Left ventricle myocardium inferior (tissue), 1 donor: ENCODE measurements at regions not wholly inside any gene's neighbourhood (a gene's known extent, or its start where the extent isn't known, plus 50 kb on each side); places are given as distances from the start of the nearest gene placed in this dataset.

Experiments used
- DNase-seq: peaks from one replicate; pipeline ENCODE4 v3.0.0-alpha.2; 2020
- H3K27ac ChIP-seq: fragments of 200-600 bp; replicated peaks from 2 replicates; pipeline ENCODE4 v1.8.0; 2021
- H3K27me3 ChIP-seq: fragments of 200-600 bp; 2 replicates; pipeline ENCODE4 v1.8.0; 2021; ENCODE audit warnings: low read depth
- H3K36me3 ChIP-seq: fragments of 200-600 bp; 2 replicates; pipeline ENCODE4 v1.8.0; 2021
- H3K4me1 ChIP-seq: fragments of 200-600 bp; 2 replicates; pipeline ENCODE4 v1.8.0; 2021
- H3K4me3 ChIP-seq: fragments of 200-600 bp; 2 replicates; pipeline ENCODE4 v1.8.0; 2021; ENCODE audit warnings: mild to moderate bottlenecking, moderate library complexity
- H3K9me3 ChIP-seq: fragments of 200-600 bp; replicated peaks from 2 replicates; pipeline ENCODE4 v1.8.0; 2021
- intact Hi-C: fragments of 100-400 bp; cut with micrococcal nuclease; formaldehyde crosslinking; loops from one replicate; pipeline ENCODE4 v1.11.0; 2022
- TF ChIP-seq, protein P1 (sequence below): fragments of 200-600 bp; IDR thresholded peaks from 2 replicates; pipeline ENCODE4 v1.8.0; 2021; ENCODE audit warnings: antibody characterized with exemption, mild to moderate bottlenecking, borderline replicate concordance
- donor health status: DM: no; HTN: yes; CAD: no; lungs with severe emphysema.

DNA sequence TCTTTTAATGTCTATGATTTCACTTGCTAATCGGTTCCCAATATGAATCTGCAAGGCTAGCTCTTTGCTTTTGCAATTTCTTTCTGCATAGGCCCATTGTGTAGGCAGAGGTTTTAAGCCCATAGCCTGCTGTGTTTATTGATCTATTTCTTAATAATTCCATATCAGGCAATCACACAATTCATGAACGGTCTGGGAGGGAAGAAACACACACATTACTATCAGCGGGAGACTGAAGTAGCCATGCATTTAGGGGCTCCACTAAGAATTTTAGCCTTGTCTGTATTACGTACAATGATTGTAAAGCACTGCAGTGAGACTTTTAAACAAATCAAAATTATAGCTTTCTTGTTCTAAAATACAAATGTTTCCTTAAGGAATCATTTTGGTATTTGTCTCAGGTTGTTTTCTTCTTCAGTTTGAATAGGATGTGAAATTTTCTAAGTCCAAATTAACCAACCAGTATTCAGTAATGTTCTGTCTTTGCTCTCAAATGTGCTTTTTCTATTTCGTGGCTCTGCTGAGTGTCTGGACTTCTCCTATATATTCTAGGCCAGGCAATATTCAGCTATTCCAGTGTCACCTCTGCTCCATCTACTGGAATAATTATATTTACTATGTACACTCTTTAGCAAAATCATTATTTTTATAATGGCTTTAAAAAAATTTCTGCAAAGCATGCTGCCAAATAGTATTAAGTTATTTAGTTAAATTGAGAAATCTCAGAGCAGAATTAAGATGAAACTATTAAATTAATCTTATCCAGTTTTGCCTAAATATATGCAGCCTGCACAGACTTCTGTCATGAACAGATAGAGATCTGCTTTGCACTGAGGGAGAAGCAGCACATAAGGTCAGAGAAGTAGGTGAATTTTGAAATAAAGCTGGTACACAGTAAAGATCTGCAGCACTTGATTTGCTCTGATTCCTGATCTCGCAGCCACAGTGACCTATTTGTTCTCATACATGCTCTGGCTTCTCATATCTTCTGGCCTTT, 103.0 kb upstream of the NAALADL2 start:
- Histone ChIP-seq H3K4me1 (no peaks in the 10 kb centered on the region), H3K9me3 (peaks cover 16% of the 10 kb centered on the region), H3K27me3 (no peaks in the 10 kb centered on the region), H3K27ac (no peak overlapping the region), H3K4me3 (no peak overlapping the region), H3K36me3 (no peaks in the 10 kb centered on the region)
- intact Hi-C loops: no loop called here
- DNase-seq: no peak
- TF ChIP-seq, protein P1, sequence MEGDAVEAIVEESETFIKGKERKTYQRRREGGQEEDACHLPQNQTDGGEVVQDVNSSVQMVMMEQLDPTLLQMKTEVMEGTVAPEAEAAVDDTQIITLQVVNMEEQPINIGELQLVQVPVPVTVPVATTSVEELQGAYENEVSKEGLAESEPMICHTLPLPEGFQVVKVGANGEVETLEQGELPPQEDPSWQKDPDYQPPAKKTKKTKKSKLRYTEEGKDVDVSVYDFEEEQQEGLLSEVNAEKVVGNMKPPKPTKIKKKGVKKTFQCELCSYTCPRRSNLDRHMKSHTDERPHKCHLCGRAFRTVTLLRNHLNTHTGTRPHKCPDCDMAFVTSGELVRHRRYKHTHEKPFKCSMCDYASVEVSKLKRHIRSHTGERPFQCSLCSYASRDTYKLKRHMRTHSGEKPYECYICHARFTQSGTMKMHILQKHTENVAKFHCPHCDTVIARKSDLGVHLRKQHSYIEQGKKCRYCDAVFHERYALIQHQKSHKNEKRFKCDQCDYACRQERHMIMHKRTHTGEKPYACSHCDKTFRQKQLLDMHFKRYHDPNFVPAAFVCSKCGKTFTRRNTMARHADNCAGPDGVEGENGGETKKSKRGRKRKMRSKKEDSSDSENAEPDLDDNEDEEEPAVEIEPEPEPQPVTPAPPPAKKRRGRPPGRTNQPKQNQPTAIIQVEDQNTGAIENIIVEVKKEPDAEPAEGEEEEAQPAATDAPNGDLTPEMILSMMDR: no peak

DNA sequence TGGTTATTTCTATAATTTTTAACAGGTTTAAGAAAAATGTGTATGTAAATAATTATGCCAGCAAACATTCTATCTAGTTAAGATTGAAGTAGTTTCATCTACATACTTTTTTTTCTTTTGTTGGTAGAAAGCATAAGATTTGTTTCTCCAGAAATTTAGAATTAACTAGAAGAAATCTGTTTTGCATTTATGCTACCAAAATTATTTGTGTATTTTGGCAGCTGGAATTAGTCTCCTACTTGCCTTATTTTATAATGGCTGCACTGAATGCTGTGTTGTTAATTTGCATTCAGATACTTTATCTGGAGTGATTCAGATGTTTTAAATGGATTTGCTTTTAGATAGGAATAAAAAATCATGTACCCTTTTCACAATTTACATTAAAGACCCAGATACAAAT, 100.2 kb upstream of the NAALADL2 start:
- Histone ChIP-seq H3K4me3 (no peak overlapping the region), H3K4me1 (no peaks in the 10 kb centered on the region), H3K27ac (no peak overlapping the region), H3K9me3 (peaks cover 3% of the 10 kb centered on the region), H3K36me3 (no peaks in the 10 kb centered on the region), H3K27me3 (no peaks in the 10 kb centered on the region)
- DNase-seq: no peak
- intact Hi-C loops: no loop called here
- TF ChIP-seq, protein P1: no peak

DNA sequence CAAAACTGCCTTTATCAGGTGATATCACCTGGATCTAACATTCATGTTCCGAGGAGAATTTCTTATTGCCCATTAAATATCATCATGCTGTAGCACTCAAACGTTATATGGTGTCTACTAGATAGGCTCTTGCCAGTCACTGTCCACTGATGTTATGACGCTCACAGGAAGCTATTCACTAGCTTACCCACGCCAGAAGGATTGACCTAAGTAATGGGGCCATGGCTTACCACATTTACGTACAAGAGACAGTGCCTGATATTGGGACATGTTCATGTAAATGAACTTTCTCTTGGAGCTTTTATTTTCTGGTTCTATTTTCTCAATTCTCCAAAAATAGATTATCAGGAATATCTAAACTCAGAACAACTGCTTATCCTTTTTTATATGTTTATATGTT, 91.7 kb upstream of the NAALADL2 start:
- H3K27ac ChIP-seq: no peak overlapping the region
- no peak overlapping the region for H3K4me3 ChIP-seq
- H3K36me3 ChIP-seq: no peaks in the 10 kb centered on the region
- DNase-seq: no peak
- no peaks in the 10 kb centered on the region for H3K4me1 ChIP-seq
- no peaks in the 10 kb centered on the region for H3K9me3 ChIP-seq
- H3K27me3 ChIP-seq: no peaks in the 10 kb centered on the region
- TF ChIP-seq, protein P1: no peak
- intact Hi-C loops: no loop called here

DNA sequence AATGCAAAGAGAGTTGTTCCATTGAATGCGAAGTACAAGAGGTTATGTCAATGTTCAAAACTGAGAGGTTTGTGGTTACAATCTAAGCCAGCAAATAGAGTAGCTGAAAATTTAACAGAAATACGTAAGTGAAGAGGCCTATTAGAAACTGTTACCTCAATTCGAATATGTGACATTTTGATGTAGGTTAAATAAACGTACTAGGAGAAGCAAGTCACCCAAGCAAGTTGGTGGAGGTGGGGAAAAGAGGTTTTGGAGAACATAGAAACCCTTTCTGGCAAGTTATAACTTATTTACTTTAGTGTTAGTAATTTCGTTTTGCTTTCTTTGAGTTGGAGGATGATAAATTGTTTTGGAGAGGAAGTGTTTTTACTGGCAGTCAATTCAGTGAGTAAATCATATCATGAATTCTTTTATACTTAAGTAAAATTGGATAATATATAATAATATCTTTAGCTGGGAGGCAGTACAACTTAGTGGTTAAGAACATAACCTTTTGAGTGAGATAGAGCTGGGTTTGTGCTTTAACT, 91.2 kb upstream of the NAALADL2 start:
- intact Hi-C loops: no loop called here
- no peak overlapping the region for H3K27ac ChIP-seq

DNA sequence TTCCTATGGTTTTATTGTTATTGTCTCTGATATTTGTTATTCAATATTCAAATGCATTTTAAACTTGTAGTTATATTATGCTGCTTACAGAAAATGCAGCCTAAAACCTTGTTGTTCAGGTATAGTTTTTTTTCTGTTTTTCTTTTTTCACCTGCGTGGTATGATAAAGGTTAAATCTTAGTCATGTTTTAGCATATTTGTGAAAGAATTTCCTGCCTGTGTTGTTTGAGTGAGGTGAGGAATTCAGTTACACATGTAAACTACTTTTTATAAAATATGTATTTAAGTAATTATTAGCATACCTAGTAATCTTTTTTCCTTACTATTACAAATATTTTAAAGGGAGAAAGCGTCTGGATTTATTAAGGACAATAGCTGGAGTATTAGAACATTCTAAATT, 90.0 kb upstream of the NAALADL2 start:
- Histone ChIP-seq H3K4me1 (no peaks in the 10 kb centered on the region), H3K27ac (no peak overlapping the region), H3K4me3 (no peak overlapping the region), H3K9me3 (no peaks in the 10 kb centered on the region), H3K36me3 (no peaks in the 10 kb centered on the region), H3K27me3 (no peaks in the 10 kb centered on the region)
- intact Hi-C loops: no loop called here
- TF ChIP-seq, protein P1: no peak
- no peak for DNase-seq

More for the DNA sequence above, 91.2 kb upstream of the NAALADL2 start:
- Histone ChIP-seq H3K36me3 (no peaks in the 10 kb centered on the region), H3K4me1 (no peaks in the 10 kb centered on the region), H3K4me3 (no peak overlapping the region), H3K9me3 (no peaks in the 10 kb centered on the region), H3K27me3 (no peaks in the 10 kb centered on the region)
- TF ChIP-seq, protein P1: no peak
- DNase-seq: no peak
